Esophagus muscularis mucosa (tissue), 4 donors: ENCODE measurements at regions not wholly inside any gene's neighbourhood (a gene's known extent, or its start where the extent isn't known, plus 50 kb on each side); places are given as distances from the start of the nearest gene placed in this dataset.

Source experiments
- DNase-seq: peaks from one replicate; pipeline ENCODE4 v3.0.0-alpha.2; 2017; ENCODE audit errors: extremely low spot score
- H3K27ac ChIP-seq, 4 donors: fragments of 200-600 bp; sonication (generic); replicated peaks in 1 of 4; 1 replicate in 3 of 4; 2 replicates in 1 of 4; pipeline ENCODE4 v1.5.1; 2016 to 2019; ENCODE audit warnings: mild to moderate bottlenecking in 1 of 4
- H3K27me3 ChIP-seq, 4 donors: fragments of 200-600 bp; sonication (generic); one replicate each; pipeline versions ENCODE4 v1.5.1 to v1.6.0; 2016 to 2019
- H3K36me3 ChIP-seq, 4 donors: fragments of 200-600 bp; sonication (generic); one replicate each; pipeline ENCODE4 v1.5.1; 2016 to 2019
- H3K4me1 ChIP-seq, 4 donors: fragments of 200-600 bp; sonication (generic); one replicate each; pipeline ENCODE4 v1.5.1; 2016 to 2019
- H3K4me3 ChIP-seq, 4 donors: fragments of 200-600 bp; sonication (generic); 1 replicate in 2 of 4; 2 replicates in 2 of 4; pipeline ENCODE4 v1.5.1; 2016 to 2019; ENCODE audit warnings: mild to moderate bottlenecking in 4 of 4, moderate library complexity in 1 of 4
- H3K9me3 ChIP-seq, 4 donors: fragments of 200-600 bp; sonication (generic); 1 replicate in 3 of 4; 2 replicates in 1 of 4; pipeline ENCODE4 v1.5.1; 2016 to 2019
- EP300 ChIP-seq: sonication (generic); formaldehyde crosslinking; IDR thresholded peaks from one replicate; pipeline ENCODE4 v1.6.1; 2017; ENCODE audit warnings: antibody characterized with exemption
- POLR2A ChIP-seq: fragments of 450-650 bp; IDR thresholded peaks from one replicate; pipeline ENCODE4 v1.6.1; 2017; ENCODE audit warnings: antibody characterized with exemption, moderate library complexity, mild to moderate bottlenecking, low read depth
- POLR2AphosphoS5 ChIP-seq, 2 donors: sonication (generic); formaldehyde crosslinking; IDR thresholded peaks; one replicate each; pipeline ENCODE4 v1.6.1; 2017; ENCODE audit warnings: antibody characterized with exemption in 2 of 2
- WGBS: methylation state at CpG from one replicate; pipeline ENCODE4 v1.1.5; 2018; 5-methylcytosine and 5-hydroxymethylcytosine counted together
- intact Hi-C: fragments of 100-400 bp; cut with DNase I; formaldehyde crosslinking; loops from one replicate; pipeline ENCODE4 v1.15.1; 2023
- TF ChIP-seq, protein P1 (sequence below), 3 experiments: fragments of 200-600 bp in 2 of 3; fragments of 450-650 bp in 1 of 3; sonication (generic) in 2 of 3; IDR thresholded peaks; one replicate each; pipeline ENCODE4 v1.5.1; 2017 to 2019; ENCODE audit warnings: antibody characterized with exemption in 3 of 3, mild to moderate bottlenecking in 2 of 3, moderate library complexity in 1 of 3

- 85% methylated on average over 5 of the region's 5 CpGs for WGBS
- H3K4me3 ChIP-seq, result no peak overlapping the region
- no peak overlapping the region for H3K27ac ChIP-seq
- H3K9me3 ChIP-seq, result no peaks in the 10 kb centered on the region
- peaks cover 0 to 27% (median 14%) of the 10 kb centered on the region in 4 donors for H3K4me1 ChIP-seq
- no peak for DNase-seq
- H3K36me3 ChIP-seq, result peaks cover 0 to 31% (median 4%) of the 10 kb centered on the region in 4 donors
- TF ChIP-seq POLR2A, result no peak
- no peak for TF ChIP-seq POLR2AphosphoS5 (IDR thresholded peaks at IDR 0.05)
- TF ChIP-seq, protein P1, sequence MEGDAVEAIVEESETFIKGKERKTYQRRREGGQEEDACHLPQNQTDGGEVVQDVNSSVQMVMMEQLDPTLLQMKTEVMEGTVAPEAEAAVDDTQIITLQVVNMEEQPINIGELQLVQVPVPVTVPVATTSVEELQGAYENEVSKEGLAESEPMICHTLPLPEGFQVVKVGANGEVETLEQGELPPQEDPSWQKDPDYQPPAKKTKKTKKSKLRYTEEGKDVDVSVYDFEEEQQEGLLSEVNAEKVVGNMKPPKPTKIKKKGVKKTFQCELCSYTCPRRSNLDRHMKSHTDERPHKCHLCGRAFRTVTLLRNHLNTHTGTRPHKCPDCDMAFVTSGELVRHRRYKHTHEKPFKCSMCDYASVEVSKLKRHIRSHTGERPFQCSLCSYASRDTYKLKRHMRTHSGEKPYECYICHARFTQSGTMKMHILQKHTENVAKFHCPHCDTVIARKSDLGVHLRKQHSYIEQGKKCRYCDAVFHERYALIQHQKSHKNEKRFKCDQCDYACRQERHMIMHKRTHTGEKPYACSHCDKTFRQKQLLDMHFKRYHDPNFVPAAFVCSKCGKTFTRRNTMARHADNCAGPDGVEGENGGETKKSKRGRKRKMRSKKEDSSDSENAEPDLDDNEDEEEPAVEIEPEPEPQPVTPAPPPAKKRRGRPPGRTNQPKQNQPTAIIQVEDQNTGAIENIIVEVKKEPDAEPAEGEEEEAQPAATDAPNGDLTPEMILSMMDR (IDR thresholded peaks at IDR 0.05), result no peak
- no peak for TF ChIP-seq EP300
- intact Hi-C loops, result no loop called here
- no peaks in the 10 kb centered on the region for H3K27me3 ChIP-seq
Measured at GRCh38 chr6:25127076-25127837, 151.9 kb upstream of the CARMIL1 start.

DNA sequence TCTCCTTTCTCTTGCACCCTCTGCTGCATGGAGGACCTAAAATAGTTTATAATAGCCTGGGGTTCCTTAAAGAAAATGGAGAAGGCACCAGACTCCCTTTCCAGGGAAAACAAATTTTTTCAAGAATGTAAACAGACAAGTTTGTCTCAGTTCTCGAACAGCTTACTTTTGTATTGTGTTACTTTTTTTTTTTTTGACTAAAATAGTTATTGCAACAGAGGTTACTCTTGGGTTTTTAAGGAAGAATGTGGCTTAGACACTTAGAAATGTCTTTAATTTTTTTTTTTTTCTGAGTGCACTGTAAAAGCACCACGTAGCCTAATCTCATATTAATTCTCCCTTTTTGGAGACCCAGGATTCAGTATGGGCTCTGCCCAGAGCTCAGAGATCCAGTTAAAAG, 148.7 kb upstream of the CARMIL1 start:
- Histone ChIP-seq H3K27ac (peak overlapping the region in 3 of 4 donors; percentile 20 to 39 (median 30)), H3K27me3 (no peaks in the 10 kb centered on the region), H3K36me3 (peaks cover 0 to 18% (median 2%) of the 10 kb centered on the region in 4 donors), H3K9me3 (no peaks in the 10 kb centered on the region), H3K4me3 (no peak overlapping the region), H3K4me1 (peaks cover 0 to 43% (median 27%) of the 10 kb centered on the region in 4 donors)
- TF ChIP-seq POLR2AphosphoS5 (IDR thresholded peaks at IDR 0.05) (no peak), EP300 (no peak), POLR2A (no peak)
- TF ChIP-seq, protein P1 (IDR thresholded peaks at IDR 0.05), result no peak
- no peak for DNase-seq
- WGBS, result 28% methylated on average over 2 of the region's 2 CpGs
- intact Hi-C loops, result no loop called here

- Histone ChIP-seq H3K36me3 (peaks cover 0 to 4% (median 0%) of the 10 kb centered on the region in 4 donors), H3K4me1 (peaks cover 0 to 54% (median 45%) of the 10 kb centered on the region in 4 donors), H3K27ac (peak overlapping the region; percentile 12 to 50 (median 14)), H3K4me3 (no peak overlapping the region), H3K9me3 (no peaks in the 10 kb centered on the region), H3K27me3 (no peaks in the 10 kb centered on the region)
- TF ChIP-seq POLR2A (no peak), POLR2AphosphoS5 (IDR thresholded peaks at IDR 0.05) (no peak), EP300 (no peak)
- TF ChIP-seq, protein P1 (IDR thresholded peaks at IDR 0.05), result no peak
- WGBS, result 93% methylated on average over 1 of the region's 1 CpG
- DNase-seq, result no peak
- intact Hi-C loops, result no loop called here
Measured at GRCh38 chr6:25132934-25133333, 146.2 kb upstream of the CARMIL1 start.

GRCh38 chr6:25133568-25133967, 145.6 kb upstream of the CARMIL1 start:
- H3K27ac ChIP-seq, result peak overlapping the region; percentile 12 to 50 (median 14)
- TF ChIP-seq POLR2AphosphoS5 (IDR thresholded peaks at IDR 0.05) (peak in 1 of 2 donors; percentile 22), POLR2A (no peak), EP300 (no peak)
- peak overlapping the region in 2 of 4 donors; percentile 5 to 9 for H3K4me3 ChIP-seq
- intact Hi-C loops, result no loop called here
- H3K27me3 ChIP-seq, result no peaks in the 10 kb centered on the region
- H3K36me3 ChIP-seq, result peaks cover 0 to under 1% (median 0%) of the 10 kb centered on the region in 4 donors
- no peaks in the 10 kb centered on the region for H3K9me3 ChIP-seq
- H3K4me1 ChIP-seq, result peaks cover 0 to 57% (median 50%) of the 10 kb centered on the region in 4 donors
- 25% methylated on average over 1 of the region's 1 CpG for WGBS
- DNase-seq, result no peak

DNA sequence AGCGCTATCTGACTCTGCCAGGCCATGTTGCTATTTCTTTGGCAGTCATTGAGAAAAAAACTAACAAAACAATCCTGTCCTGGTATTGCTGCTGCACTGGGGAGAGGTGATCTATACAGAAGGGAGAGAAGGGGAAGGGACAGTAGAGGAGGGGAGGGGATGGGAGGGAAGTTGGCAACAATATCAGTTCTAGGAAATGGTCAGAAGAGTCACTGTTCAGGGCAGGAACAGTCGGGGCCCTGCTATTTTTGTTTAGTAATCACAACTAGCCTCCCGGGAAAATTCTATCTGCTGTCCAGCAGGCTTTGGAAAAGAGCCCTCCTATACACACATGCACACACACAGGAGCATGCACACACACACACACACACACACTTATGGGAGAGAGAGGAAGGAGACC, 142.3 kb upstream of the CARMIL1 start:
- peak overlapping the region; percentile 71 to 85 (median 79) for H3K27ac ChIP-seq
- no peaks in the 10 kb centered on the region for H3K27me3 ChIP-seq
- 22% methylated on average over 3 of the region's 3 CpGs for WGBS
- no peaks in the 10 kb centered on the region for H3K36me3 ChIP-seq
- H3K4me1 ChIP-seq, result peaks cover 5 to 50% (median 46%) of the 10 kb centered on the region in 4 donors
- H3K9me3 ChIP-seq, result no peaks in the 10 kb centered on the region
- H3K4me3 ChIP-seq, result peak overlapping the region; percentile 44 to 58 (median 53)
- no peak for DNase-seq
- no peak for TF ChIP-seq POLR2A
- TF ChIP-seq POLR2AphosphoS5 (IDR thresholded peaks at IDR 0.05), result peak in 1 of 2 donors; percentile 23
- intact Hi-C loops, result no loop called here
